ENCODE measurements at regions not wholly inside any gene's neighbourhood (a gene's known extent, or its start where the extent isn't known, plus 50 kb on each side); places are given as distances from the start of the nearest gene placed in this dataset.

DNA sequence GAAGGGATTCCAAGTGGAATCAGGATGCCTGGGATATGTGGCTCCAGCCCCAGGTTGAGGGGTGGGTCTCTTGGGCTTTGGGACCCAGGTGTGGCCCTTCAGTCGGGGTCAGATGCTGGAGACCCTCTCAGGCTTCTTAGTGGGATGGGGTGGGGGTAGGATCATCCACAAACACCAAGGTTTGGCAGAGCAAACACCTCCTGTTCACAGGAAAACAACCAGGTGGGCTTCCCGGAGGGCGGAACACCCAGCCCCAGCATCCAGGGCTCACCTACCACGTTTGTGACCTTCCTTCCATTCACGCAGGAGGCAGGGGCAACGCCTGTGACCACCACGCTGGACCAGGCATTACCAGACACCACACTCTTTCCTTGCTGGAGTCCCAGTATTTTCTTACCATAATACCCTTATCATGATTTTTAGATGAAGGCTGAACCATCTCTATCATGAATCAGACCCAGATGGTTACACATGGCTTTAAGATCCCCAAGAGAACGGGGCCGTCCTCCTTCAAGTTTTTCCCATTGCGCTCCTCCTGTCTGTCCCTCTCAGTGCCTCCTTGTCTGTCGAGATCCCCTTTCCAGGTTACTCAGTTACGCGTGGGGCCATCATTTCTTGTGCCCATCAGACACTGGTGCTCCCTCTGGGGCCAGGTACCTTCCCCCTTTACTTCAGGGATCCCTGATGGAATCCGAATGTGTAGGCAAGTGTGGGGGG lies 428.2 kb downstream of the NPHP4 start:
- DNase-seq, result no peak

DNA sequence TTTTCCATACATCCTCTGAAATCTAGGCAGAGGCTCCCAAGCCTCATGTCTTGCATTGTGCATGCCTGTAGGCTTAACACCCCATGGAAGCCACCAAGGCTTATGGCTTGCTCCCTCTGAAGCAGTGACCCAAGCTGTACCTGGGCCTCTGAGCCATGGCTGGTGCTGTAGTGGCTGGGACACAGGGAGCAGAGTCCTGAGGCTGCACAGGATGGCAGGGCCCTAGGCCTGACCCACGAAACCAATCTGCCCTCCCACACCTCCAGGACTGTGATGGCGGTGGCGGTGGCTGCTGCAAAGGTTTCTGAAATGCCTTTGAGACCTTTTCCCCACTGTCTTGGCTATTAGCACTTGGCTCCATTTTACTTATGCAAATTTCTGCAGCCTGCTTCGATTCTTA lies 429.5 kb downstream of the NPHP4 start:
- no peak for DNase-seq

DNA sequence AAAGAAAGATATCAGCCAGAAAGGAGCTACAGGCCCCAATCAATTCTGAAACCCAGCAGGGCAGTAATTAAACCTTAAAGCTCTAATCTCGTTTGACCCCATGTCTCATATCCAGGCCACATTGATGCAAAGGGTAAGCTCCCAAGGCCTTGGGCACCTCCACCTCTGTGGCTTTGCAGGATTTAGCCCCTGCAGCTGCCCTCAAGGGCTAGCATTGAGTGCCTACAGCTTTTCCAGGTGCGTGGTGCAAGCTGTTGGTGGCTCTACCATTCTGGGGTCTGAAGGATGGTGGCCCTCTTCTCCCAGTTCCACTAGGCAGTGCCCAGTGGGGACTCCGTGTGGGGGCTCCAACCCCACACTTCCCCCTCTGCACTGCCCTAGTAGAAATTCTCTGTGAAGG lies 429.9 kb downstream of the NPHP4 start:
- no peak for DNase-seq

DNA sequence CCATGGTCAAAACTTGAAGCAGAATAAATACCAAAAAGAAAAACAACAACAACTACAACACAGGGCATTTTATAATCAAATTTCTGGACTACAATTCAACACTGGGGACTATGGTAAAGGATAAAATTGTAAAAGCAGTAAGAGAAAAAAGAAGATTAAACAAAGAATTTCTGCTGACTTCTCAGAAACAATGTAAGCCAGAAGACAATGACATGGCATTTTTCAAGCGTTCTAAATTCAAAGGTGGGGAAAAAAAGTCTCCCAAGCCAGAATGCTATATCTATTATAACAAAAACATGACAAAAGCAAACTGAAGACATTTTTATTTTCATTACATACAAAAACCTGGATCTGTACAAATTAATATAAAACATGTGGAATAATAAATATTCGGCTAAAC lies 433.1 kb downstream of the NPHP4 start:
- no peak for DNase-seq

DNA sequence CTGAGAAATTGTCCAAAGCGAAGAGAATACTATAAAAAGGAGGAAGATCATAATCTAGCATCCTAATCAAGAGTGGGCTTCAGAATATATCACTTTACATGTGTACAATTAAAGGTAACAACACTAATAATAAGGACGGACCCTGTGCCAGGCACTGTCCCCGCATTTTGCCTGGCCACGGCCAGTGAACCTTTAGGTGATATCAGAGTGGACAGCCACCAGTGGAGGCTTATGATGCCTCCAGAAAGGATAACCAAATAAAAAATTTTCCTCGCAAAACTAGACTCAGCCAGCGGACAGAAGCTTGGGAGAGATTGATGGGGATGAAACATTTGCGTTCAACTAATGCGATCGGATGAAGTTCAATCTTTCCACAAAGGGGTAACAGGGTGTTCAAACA lies 436.4 kb downstream of the NPHP4 start:
- DNase-seq, result no peak

DNA sequence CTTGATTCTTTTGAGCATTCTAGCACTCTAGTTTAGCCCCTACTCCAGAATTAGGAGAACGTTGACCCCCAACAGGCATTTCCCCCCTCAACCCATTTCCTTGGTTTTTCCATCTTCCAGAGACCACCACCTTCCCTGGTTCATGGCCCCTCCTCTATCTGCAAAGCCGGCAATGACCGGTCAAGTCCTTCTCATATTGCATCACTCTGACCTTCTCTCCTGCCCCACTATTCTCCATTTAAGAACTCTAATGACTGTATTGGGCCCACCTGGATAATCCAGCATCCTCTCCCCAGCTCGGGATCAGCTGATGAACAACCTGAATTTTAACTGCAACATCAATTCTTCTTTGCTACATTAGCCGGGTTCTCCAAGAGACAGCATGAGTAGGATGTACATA lies 437.4 kb downstream of the NPHP4 start:
- no peak for DNase-seq

DNA sequence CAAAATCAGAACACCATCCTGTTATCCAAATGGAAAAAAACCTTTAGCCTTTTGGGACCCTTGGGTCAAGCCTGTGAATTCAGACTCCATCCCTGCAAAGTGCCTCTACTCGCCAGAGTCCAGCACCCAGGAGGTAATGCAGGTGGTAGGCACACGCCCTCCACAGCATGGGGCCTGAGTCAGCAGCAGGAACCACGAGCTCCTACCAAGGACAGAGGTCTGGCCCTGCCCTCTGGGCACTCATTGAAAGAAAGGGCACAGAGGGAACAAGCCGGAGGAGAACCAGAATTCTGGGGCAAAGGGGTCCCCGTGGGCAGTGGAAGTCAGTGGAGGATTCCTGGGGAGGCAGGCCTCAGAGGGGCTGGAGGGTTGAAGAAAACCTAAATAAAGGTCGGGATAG lies 438.1 kb downstream of the NPHP4 start:
- DNase-seq, result no peak

DNA sequence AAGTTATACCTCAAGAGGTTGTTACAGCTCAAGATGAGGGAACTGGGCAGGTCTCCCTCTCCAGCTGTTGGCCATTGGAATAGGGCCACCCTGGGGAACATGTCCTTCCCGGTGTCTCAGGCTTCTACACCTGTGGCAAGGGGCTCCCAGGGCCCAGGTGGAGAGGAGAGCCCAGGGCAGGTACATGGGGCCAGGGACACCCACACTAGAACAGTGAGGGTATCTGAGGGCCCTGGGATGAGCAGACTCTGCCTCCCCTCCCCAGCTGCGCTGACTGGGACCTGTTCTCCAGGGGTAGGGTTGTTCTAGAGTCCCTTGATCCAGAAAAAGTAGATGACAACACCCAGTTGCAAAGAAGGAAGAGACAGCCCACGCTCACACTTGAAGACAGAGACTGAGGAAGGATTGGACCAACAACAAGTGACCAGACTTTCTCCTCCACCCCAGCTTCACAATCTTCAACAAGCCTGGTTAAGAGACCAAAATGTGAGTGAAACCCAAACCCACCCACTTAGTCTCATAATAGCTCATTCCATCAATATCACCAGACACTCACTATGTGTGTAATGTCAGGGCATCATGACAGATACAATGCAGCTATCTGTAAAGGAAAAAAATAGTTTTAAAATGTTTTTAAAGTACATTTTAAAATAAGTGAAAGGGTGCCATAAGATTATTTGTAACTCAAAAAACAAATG lies 439.3 kb downstream of the NPHP4 start:
- no peak for DNase-seq

DNA sequence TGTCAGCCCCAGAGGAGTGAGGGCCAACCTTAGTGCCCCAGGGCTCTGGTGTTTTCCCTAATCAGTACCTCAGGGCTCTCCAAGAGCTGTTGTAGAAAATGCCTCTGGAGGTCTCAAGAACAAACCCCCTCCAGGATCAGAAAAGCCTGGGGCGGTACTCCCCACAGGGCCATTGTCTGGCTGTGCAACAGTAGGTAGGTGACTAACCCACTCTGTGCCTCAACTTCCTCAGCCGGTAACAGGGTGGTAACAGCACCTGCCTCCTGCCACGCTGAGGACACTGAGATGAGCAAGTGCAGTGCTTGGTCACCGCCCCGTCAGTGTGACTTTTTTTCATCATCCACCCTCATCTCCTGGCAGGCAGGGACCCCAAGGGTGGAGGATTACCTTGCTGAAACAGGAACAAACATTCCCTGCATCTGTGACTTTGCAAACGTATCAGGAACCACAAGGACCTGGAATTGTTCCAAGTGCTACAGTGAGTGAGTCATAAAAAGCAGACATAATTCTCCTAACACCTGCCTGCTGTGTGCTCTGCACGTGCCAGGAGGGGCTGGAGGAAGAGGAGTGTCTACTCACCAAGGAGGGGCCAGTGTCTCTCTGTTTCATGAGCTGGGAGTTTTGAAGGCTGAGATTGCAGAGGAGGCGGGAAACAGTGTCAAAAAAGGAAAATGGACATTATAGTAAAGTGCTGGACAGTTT lies 440.8 kb downstream of the NPHP4 start:
- no peak for DNase-seq

DNA sequence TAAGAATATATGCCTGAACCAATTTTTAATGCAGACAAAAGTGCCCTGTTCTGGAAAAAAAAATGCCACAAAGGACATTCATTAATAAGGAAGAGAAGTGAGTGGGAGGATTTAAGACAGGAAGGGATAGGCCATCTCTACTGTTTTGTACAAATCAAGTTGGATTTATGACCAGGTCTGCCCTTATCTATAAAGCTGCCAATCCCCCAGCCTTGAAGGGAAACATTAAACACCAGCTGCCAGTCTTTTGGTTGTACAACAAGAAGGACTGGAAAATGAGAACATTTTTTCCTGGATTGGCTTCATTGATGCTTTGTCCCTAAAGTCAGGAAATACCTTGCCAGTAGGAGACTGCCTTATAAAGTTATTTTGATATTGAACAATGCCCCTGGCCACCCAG lies 444.0 kb downstream of the NPHP4 start:
- no peak for DNase-seq

DNA sequence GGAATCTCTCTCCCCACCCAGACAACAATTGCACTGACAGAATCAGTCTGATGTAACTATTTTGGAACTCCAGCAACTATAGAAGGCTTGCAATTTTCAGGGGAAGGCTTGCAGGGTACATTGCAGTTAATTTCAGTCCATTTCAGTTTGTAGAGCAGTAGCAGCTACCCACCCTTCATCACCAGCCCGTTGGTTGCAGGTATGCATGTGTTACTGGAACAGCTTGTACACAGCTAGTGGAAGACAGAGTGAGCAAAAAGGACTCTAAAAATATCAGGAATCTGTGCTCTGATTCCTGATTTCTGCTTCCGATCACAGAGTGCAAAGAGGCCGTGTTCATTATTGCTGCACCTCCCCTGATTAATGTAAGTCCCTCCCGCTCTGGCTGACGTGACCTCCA lies 449.0 kb downstream of the NPHP4 start:
- DNase-seq, result no peak

DNA sequence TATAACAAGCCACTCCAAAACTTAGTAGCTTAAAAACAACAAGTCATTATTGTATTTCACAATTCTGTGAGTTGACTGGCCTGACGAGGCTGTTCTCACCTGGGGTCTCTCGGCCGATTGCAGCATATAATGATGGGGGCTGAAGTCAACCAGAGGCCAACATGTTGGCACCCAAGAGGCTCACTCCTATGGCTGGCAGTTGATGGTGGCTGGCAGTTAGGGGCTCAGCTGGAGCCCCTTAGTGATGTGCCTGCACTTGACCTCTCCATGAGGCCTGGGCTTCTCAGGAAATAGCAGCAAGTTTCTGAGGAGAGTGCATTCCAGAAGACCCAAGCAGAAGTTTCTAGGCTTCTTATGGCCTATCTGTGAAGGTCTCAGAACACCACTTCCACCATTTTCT lies 459.4 kb downstream of the NPHP4 start:
- DNase-seq, result no peak

DNA sequence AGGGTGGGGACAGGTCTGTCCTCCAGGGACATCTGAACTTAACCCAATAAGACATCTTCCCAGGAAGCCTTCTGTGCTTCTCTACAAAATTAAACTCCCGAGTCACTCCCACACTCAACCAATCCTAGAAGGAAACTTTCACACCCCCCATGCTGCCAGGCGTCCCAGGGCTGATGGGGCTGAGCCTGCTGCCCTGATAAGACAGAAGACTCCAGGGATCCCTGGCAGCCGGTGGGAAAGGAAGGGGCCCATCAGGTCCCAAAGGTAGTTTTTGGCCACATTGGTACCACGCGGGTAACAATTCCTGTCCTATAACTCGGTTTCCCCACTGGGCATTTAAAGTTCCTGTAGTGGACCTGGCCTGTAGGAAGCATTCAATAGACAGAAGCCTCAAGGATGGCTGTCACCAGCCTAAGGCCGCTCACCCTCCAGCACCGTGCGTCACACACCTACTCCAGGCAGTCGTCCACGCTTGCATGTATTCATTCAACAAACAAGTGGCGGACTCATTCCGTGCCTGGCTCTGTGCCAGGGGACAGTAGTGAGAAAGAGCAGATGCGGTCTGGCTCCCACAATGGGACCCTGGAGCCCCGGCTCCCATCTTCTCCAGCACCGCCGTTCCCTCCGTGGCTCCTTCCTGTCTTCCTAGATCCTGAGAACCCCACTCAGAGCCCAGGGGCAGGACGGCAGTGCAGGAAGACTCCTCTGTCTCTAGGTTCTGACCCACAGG lies 465.2 kb downstream of the NPHP4 start:
- no peak for DNase-seq

DNA sequence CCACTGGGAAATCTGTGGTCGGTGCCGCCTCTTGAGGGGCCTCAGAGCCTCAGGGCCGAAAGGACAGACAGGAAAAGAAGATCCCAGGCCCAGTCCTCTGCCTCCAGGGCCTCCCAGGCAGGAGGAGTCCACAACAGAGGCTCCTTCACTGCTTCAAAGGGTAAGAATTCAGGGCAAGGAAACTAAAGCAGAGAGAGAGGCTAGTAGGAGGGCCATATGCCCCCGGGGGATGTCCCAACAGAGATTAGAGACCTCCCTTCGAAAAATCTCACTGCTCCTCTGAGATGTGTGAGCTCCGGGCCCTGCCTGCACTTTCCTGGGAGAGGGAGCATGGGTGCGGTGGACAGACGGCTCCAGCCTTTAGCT lies 465.9 kb downstream of the NPHP4 start:
- no peak for DNase-seq

DNA sequence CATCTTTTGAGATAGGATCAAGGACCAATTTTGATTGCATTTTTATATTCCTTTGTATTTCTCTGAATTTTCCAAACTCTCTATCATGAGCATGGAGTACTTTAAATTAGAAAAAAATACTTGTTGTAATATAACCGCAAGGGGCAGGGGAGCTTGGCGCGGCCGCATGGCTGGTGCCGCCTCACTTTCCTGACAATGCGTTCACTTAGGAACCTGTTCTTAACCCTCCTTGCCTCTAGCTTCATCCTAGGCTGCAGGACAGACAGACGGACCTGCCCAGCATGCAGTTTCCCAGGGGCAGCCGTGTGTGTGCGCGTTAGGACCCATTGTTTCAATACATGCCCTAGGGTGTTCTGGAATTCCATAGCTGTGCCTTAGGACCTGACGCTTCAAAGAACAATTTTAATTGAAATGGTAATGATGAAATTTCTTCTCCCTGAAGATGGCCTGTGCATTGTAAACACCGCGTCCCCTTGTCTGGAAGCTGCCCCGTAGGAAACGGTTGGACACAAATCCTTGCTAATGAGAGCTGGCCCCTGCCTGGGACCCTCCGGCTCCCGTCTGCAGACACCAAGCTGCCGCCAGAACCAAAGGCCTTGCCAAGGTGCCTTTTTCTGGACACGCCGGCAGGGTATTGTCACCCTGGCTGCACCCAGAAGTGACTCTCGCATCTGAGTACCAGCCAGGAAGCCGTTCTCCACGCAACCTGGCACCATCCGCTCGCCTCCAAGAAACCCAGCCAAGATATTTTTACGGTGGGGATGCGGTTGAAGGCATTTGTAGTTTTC lies 466.4 kb downstream of the NPHP4 start:
- no peak for DNase-seq

DNA sequence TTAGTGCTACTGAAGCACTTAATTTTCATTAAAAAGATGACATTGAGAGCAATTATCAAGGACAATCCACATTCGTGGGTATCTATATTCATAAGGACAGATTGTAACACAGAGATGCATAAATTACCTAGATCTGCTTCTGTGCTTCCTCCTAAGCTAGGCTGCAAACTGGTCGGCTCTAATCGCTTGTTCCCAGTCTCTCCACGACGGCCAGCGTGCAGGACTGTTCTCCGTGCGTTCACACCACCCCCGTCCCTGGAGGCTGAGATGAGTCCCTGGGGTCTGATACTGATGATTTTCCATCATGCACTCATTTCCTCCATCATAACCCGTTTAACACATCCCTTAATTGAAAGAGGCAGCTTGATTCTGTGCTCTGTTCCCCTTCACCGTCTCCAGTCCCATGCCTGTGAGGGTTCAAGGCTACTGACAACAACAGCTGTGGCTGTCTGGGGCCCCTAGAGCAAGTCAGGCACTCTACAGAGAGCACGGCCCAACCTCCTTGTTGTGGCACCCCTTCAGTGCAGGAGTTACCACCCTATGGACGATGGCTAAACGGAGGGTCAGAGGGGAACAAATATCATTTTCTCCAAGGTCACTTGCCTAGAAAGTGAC lies 469.6 kb downstream of the NPHP4 start:
- DNase-seq, result no peak

DNA sequence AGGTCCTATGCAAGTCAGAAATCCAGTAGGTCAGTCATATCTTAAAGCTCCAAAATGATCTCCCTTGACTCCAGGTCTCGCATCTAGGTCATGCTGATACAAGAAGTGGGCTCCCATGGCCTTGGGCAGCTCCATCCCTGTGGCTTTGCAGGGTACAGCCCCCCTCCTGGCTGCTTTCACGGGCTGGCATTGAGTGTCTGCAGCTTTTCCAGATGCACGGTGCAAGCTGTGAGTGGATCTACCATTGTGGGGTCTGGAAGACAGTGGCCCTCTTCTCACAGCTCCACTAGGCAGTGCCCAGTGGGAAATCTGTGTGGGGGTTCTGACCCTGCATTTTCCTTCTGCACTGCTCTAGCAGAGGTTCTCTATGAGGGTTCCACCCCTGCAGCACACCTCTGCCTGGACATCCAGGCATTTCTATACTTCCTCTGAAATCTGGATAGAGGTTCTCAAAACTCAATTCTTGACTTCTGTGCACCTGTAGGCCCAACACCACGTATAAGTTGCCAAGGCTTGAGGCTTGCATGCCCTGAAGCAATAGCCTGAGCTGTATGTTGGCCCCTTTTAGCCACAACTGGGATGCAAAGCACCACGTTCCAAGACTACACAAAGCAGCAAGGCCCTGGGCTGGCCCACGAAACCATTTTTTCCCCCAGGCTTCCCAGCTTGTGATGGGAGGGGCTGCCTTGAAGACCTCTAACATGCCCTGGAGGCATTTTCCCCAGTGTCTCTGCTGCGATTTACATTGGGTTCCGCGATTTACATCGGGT lies 472.7 kb downstream of the NPHP4 start:
- DNase-seq, result no peak

DNA sequence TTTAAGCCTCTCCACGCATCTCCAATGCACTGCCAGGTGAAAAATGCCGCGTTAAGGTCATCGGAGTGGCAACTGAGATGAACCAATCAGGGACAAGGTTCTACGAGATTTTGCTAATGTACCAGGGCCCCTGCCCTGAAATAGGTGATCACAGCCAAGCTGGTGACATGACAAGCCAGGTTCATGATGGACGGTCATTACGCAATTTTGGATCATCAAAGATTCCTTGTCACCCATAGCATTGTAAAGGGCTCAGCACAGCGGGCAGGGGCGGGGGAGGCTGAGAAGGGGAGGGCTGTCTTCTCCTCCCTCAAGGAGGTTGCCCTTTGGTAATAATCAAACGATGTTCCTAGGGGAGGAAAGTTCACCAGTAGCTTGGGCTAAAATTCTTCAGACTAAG lies 475.5 kb downstream of the NPHP4 start:
- DNase-seq, result no peak

DNA sequence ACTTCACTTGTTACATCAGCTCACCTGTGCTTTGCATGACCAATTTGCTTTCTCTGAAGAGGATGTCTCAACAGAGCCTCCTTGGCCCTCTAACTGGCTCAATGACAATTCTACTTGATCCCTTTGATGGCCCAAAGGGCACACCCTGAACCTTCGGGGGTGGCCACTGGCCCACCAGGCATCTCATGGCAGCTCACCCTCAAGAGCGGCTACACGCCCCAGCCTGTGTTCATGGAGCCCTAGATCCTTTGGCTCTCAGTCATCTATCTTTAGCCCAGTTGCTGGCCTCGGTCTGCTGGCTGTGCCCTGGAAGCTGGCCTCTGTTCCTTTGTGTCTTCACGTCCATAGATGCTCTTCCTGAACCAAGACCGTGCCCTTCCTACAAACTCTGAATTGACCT lies 476.7 kb downstream of the NPHP4 start:
- DNase-seq, result no peak

DNA sequence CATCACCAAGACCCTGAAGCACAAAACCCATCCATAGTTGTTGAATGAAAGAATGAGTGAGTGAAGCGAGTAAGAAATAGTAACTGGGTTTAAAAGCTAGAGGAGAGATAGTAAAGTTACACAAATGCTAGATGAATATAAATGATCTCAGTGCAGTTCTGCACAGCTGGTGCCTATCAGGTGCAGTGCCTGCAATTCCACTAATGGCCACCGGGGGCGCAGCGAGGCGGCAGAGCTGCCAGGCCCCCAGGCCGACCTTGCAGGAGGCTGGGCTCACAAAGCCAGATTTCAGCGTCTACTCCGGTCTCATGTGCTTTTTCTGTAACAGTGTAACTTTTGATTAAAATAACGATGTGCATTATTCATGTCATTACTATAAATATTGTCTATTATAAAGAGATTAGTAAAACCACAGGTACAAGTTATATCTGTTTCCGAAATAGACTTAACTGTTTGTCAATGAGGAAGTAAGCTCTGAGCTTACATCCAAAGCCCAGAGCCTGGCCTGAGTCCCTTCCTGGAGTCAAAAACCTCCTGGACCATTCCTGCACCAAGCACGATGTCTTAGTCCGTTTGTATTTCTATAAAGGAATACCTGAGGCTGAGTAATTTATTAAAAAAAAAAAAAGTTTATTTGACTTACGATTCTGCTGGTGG lies 477.6 kb downstream of the NPHP4 start:
- peak in 1 of 2 donors; percentile 3 for DNase-seq

Data from bone marrow (tissue), 2 donors.